Stimulated activated CD8-positive, alpha-beta memory T cell treated with anti-CD3 and anti-CD28 coated beads, Interleukin-2, amount 100 ng/mL, for 48 hours (primary cell): ENCODE measurements at regions not wholly inside any gene's neighbourhood (a gene's known extent, or its start where the extent isn't known, plus 50 kb on each side); places are given as distances from the start of the nearest gene placed in this dataset.
"Not testable (repeated sequence)": the region's sequence is repeated elsewhere in the genome, so short reads cannot be mapped to it uniquely, and the experiment has no call there.

Source experiments
- DNase-seq, 2 donors: peaks; one replicate each; pipeline ENCODE4 v3.0.0-alpha.2; 2020; ENCODE audit warnings: low read depth in 2 of 2

DNA sequence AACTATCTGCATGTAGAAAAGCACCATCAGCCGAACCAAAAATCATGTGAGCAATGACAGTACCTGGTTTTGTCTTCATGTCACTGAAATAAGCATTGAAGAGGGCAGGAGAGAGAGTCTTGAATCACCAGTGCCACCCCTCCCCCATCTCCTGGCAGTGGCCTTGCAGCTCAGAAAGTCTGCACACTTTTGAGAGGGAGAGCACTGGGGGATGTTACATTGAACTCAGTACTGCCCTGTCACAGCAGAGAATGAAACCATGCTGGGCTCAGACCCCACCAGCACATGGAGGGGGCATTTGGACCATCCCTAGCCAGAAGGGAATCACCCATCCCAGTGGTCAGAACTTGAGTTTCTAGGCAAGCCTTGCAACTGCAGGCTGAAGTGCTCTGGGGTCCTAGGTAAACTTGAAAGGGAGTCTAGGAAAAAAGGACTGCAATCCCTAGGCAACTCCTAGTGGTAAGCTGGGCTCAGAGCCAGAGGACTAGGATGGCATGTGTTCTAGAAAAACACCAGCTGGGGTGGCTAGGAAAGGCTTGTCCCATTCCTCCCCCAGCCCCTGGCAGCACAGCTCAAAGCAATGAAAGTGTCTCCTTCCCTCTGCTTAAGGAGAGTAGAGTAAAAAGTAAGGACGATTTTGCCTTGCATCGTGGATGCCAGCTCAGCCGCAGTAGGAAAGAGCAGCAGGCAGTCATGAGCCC lies 259.9 kb upstream of the MYT1L start:
- no peak for DNase-seq

DNA sequence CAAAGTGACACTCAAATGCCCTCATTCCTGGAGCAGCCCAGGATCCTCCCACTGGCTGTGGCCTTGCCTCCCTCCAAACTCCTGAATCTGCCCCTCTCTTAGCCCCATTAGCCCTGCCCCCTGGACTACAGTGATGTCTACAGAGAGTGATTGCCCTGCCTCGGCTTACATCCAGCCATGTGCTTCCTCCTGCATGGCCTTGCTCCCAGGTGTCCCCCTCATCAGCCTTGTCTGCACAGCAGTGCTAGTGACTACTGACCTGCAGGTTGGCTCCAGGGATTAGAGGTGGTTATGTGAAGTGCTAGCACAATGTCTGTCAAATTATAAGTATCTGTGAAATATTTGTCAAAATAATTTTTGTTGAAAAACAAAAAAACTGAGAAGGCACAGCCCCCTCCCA lies 259.1 kb upstream of the MYT1L start:
- DNase-seq, result no peak

DNA sequence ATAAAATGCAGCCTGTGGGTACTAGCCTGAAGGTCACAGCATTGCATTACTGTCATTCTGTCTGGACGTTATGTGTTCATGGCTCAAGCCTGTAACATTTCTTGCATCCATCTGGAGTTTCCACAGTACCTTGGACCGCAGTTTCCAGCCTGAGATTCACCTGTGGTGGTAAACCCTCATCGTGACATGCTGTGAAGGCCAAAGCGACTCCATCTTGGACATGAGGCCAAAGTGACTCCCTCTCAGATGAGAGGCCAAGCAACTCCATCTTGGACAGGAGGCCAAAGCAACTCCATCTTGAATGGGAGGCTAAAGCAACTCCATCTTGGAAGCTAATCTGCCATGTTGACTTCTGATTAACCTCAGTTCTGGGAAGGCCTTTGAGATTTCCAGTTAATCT lies 257.7 kb upstream of the MYT1L start:
- no peak for DNase-seq

DNA sequence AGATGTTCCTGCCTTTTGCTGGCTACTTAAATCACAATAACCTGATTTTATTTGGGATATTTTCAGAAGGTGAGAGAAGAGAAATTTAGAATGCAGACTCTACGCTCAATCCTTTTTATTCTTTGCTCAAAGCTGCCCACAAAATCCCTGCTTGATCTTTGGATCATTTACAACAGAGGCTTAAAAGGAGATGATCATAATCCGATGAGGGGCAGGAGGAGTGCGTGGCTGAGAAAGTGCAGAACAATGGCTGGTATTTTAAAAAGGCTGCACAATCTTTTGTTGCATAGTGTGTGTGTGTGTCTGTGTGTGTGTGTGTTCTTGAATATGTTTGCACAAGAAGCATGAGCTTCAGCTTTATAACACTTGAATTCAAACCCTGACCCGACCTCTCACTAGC lies 256.3 kb upstream of the MYT1L start:
- DNase-seq, result no peak

DNA sequence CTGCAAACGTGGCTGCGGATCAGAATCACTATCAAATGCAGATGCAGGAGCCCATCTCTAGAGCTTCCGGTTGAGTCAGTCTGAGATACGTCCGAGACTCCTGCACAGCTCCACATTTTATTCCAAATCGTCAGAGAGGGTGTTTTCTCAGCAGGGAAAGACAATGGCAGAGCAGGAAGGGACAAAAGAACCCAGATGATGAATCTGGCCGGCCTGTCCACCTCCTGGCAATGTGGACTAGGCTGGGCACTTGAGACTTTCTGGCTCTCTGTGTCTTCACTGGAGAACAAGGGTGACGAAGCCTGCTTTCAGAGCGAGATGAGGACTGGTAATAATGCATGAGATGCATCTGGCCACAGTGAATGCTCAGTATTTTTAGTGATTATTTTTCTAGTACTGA lies 255.9 kb upstream of the MYT1L start:
- DNase-seq, result no peak

DNA sequence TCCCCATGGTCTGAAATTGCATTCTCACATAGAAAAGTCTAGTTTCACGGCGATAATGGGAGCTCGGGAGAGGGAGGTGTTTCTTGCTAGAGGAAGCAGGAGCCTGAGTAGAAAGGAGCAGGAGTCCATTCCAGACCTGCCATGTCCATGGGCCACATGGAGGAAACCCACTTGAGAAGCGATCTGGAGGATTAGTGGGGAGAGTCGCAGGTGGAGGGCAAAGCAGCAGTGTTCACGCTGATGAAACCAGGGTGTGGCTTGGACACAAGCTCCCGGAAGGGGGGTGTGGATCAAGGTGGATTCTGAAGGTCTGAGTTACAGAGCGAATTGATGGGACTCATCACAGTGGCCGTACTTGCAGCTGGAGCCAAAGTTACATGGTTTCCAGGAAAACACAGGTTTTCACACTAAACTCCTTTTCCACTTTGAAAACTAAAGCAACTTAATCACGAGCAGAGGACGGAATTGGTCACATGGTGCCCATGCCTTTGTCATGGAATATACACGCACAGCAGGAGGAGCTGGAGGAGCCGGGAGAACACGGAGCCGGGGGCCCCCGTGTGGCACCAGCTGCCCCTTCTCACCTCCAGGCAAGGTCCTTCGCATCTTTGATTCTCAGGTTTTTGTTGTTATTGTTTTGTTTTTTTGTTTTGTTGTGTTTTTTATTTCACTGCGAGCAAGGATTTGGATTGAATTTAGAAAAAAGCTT lies 255.1 kb upstream of the MYT1L start:
- no peak for DNase-seq

DNA sequence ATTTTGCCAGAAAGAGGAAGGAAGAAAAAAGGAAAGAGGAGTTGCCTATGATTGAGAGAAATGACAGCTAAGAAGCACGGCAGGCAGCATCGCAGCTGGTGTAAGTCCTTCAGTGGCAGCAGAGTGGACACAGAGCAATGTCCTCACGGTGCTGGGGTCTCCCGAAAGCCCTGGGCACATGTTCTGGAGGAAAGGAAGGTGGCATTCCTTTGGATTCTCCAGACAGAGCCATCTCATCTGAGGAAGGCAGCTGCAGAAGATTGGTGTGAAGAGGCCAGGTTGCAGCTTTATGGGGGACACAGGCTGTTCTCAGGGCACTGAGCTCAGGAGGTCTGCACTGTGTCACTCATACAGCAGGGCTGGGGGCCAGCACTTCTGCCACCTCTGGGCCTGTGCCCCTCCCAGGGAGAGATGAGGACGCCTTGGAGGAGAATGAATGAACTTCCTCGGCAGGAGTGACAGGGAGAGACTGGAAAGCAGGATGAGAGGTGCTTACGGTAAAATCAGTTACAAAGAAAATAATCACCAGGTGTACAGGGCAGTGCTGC lies 252.0 kb upstream of the MYT1L start:
- no peak for DNase-seq

DNA sequence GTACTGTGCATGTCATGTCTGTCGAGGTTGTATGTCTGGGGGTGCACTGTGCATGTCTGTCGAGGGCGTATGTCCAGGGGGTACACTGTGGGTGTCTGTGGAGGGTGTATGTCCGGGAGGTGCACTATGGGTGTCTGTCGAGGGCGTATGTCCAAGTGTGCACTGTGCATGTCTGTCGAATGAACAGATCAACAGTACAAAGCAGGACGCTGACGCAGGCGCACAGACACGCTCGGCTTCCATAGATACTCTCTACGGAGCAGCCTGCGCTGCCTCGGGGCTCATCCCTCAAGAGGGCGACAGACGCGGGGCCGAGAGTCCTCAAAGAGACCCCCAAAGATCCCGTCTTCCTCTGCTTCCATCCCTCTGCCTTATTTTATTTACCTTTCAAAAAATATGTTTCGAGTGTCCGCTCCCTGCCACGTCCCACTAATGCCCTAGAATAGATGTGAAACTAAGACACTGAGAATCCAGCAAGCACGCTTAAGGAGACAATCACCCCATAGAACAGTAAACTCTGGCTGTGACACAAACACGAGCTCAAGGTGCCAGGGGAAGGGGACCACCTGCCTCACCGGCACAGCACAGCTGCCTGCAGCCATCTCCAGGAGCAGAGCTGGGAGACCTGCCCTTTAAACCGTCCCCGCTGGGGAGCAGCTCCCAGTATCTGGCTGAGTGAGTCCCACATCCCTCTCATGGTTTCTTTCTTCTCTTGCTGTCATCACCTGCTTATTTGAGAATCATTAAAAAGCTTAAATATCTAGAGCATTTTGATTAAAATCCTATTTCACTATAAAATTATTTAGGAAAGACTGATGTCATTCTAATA lies 250.5 kb upstream of the MYT1L start:
- no peak for DNase-seq

DNA sequence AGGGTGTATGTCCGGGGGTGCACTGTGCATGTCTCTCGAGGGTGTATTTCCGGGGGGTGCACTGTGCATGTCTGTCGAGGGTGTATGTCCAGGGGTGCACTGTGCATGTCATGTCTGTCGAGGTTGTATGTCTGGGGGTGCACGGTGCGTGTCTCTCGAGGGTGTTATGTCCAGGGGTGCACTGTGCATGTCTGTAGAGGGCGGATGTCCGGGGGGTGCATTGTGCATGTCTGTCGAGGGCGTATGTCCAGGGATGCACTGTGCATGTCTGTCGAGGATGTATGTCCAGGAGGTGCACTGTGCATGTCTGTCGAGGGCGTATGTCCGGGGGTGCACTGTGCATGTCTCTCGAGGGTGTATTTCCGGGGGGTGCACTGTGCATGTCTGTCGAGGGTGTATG lies 249.8 kb upstream of the MYT1L start:
- not testable (repeated sequence) for DNase-seq

DNA sequence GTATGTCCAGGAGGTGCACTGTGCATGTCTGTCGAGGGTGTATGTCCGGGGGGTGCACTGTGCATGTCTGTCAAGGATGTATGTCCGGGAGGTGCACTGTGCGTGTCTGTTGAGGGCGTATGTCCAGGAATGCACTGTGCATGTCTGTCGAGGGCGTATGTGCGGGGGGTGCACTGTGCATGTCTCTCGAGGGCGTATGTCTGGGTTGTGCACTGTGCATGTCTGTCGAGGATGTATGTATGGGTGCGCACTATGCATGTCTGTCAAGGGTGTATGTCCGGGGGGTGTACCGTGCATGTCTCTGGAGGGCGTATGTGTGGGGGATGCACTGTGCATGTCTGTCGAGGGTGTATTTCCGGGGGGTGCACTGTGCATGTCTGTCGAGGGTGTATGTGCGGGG lies 249.3 kb upstream of the MYT1L start:
- DNase-seq, result no peak

DNA sequence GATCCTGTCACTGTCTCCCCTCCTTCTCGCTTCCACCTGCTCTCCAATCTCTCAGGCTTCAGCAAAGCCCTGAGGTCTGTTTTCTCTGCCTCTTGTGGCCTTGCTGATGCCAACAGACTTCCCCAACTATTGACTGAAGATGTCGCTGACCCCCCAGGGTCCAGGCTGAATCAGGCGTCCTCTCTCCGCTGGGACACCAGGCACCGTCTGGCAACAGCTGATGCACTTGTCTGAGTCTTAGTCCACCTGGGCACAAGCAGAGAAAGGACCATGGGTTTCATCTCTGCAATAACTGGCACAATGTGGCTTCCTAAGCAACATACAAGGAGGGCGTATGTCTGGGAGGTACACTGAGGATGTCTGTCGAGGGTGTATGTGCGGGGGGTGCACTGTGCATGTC lies 248.7 kb upstream of the MYT1L start:
- no peak for DNase-seq

DNA sequence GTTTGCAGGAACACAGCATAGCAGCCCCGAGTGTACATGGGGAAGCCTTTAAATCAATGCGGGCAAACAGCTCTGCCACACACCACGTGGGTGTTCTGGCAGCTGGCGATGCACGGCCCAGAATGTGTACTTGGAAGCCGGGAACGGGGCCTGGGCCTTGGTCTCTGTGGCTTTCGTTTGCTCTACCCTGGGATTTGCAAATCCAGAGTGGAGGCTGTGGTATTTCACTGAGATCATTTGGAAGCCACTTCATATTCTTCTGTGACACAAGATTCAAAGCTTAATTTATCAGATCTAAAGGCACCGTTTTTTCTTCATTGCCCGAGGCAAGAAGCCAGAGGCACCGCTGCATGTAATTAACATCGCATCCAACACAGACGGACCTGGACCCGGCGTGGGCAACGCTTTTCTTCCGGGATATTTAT lies 246.3 kb upstream of the MYT1L start:
- no peak for DNase-seq

DNA sequence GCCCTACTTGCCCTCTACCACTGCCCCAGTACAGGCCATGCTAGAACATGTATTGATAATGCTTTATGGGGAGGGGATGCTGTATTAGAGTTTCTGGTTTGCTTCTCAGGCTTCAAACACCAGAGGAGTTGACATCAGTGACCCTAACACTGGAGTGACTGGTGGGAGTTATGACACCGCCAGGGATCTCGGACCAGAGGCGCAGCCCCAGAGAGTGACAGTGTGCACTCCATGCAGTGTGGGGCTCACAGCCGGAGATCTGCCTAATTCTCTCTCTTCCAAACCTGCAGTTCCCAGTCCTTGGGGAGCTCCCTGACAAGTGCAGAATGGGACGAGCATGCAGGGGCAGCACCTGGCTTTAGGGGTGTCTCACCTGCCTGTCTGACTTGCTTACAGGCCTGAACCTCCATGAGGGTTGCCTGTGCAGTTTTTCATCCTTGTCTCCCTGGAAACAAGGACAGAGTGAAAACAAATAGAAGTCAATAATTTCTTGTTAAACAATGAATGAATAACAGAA lies 244.9 kb upstream of the MYT1L start:
- DNase-seq, result no peak

DNA sequence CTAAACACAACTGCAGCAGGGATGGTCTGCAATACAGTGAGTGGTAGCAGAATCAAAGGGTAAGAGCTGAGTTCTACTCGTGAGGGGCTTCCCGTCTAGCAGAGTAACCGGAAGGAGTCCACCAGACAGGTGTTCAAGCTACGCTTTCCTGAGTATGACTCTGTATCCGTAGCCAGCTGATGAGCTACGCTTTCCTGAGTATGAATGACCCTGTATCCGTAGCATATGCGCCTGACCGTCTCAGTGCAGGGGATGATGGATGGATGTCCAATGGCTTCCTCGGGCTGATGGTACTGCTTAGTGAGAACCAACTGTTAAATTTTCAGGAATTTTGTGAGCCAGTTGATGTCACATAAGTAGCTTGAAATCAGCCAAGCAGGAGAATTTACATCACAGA lies 244.1 kb upstream of the MYT1L start:
- DNase-seq, result no peak

DNA sequence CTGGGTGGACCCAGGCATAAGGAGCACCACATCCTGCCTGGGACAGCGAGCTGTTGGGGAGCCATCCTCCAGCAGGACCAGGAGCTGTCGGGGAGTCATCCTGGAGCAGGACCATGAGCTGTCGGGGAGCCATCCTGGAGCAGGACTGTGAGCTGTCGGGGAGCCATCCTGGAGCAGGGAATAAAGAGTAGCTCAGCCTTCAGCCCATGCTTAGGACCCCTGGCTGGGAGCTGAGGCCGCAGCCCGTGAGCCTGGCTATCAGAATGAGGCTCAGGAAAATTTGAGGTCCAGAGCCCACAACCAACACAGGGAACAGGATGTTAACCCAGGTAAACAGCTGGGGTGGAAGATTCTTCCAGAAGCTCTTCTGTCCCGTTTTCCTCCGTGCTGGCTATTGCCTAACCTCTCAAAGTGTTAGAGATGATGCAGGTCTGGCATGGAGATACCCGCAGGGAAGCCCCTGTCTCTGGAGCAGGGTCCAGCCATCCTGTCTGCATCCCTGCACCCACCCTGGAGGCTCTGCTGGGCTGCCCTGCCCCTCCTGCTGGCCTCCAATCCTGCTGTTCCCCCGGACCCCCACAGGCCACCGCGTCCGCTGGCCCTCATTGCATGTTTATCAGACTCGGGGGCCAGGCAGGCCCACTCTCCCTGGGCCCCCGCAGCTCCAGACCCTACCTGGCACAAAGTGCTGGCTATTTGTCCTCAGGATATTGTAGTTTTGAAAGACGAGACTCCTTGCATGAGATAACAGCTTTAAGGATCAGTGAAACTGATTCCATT lies 243.5 kb upstream of the MYT1L start:
- DNase-seq, result no peak

DNA sequence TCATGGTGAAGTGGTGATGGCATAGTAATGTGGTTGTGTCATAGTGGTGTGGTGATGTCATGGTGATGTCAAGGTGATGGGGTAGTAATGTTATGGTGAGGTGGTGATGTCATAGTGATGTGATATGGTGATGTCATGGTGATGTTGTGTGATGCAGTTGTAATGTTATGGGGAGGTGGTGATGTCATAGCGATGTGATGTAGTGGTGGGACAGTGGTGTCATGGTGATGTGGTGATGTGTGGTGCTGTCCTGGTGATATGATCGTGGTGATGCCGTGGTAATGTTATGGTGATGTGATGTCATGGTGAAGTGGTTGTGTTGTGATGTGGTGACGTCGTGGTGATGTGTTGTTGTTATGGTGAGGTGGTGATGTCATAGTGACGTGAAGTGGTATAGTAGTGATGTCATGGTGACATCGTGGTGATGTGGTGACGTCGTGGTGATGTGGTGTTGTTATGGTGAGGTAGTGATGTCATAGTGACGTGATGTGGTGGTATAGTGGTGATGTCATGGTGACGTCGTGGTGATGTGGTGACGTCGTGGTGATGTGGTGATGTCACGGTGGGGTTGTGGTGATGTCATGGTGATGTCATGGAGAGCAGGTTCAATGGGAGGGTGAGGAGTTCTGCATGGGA lies 242.7 kb upstream of the MYT1L start:
- DNase-seq, result no peak

DNA sequence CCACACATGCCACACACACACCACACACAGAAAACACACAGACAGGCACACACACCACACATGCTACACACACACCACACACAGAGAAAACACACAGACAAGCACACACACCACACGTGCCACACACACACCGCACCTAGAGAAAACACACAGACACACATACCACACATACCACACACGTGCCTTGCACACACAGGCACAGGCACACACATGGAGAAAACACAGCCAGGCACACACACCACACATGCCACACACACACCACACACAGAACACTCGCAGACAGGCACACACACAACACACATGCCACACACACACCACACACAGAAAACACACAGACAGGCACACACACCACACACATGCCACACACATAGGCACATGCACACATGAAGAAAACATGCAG lies 242.1 kb upstream of the MYT1L start:
- no peak for DNase-seq

DNA sequence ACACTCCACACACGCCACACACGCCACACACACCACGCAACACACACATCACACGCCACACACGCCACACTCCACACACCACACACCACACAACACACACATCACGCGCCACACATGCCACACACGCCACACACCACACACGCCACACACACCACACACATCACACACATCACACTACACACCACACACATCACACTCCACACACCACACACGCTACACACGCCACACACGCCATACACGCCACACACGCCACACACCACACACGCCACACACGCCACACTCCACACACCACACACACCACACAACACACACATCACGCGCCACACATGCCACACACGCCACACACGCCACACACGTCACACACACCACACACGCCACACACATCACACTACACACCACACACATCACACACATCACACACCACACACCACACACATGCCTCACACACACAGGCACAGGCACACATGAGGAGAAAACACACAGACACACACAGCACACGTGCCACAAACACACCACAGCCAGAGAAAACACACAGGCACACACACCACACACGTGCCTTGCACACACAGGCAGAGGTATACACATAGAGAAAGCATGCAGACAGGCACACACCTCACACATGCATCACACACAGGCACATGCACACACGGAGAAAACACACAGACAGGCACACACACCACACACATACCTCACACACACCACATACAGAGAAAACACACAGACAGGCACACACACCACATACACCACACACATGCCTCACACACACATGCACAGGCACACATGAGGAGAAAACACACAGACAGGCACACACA lies 241.5 kb upstream of the MYT1L start:
- no peak for DNase-seq

DNA sequence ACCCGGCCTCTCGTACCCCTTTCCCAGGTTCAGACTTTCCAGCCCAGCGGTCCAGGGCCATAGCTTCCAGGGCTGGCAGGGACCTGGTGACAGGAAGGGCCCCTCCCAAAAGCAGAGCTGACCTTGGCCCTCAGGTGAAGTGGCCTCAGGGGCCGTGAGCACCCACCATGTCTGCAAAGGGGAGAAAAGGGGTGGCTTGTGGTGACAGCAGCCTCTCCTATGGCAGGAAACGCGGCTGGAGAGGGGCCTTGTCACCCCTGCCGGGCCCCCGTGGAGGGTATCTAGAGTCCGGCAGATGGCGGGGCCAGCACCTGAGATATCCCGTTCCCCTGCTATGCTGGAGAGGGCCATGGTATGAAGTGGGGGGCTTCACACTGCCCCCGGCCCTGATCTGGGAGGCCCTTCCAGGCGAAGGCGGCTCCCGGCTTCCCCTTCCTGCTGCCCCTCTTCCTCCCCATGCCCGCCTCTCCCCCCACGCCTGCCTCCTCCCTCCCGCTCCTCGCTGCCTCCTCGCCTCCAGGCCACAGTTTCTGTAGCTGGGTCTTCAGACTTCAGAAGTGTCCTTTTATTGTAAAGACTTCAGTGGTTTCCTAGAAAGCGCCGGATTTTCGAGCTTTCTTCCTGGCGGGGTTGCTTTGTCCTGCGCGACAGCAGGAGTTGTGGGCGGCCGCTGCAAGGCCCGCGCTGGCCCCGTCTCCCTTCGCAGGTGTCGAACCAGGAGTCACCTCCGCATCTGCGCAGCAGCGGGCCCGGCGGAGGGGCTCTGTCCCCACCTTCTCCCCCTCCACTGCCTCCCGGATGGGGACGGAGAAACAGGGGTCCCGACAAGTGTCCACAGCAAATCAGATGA lies 240.5 kb upstream of the MYT1L start:
- no peak for DNase-seq
